K562 (cell line): ENCODE measurements at regions not wholly inside any gene's neighbourhood (a gene's known extent, or its start where the extent isn't known, plus 50 kb on each side); places are given as distances from the start of the nearest gene placed in this dataset.

ENCODE experiments used
- ATAC-seq: fragments of 200-7000 bp; cut with Tn5 transposase; 3 replicates; pipeline ENCODE4 v1.9.1; 2020; ENCODE audit warnings: moderate library complexity
- BruUV-seq: library from RNA; stranded (reverse); fragments of 400-500 nt; replicated peaks from 2 replicates; lab custom pipeline; 2021; lab: Mats Ljungman, UMichigan
- CTCF ChIA-PET: fragments of 300-600 bp; formaldehyde crosslinking; extraction: SDS; loops from one replicate; lab custom pipeline; 2021; ENCODE audit warnings: low intra/inter-chr PET ratio; lab: Yijun Ruan, JAX
- POLR2A ChIA-PET: fragments of 300-600, 350-650 bp; sonication (Branson Sonifier 250); formaldehyde crosslinking; extraction: SDS; loops from one replicate; lab custom pipeline; 2021; ENCODE audit warnings: antibody characterized with exemption, inconsistent platforms; lab: Yijun Ruan, JAX
- DNase-seq, 4 experiments: peaks; one replicate each; pipeline versions ENCODE4 v3.0.0 to v3.0.0-alpha.2; 2011 to 2018; ENCODE audit warnings: low spot score in 3 of 4, mixed read lengths in 3 of 4; ENCODE audit errors: extremely low read depth in 1 of 4
- FAIRE-seq: peaks from 2 replicates; lab custom pipeline; 2011; peaks lifted over from hg19 to GRCh38; lab: Jason Lieb, UNC
- H2AFZ ChIP-seq: 2 replicates; pipeline ENCODE4 v1.6.0; 2011; ENCODE audit warnings: low read depth, low read length, control low read depth, inconsistent platforms
- H3K27ac ChIP-seq: fragments of 200-600 bp; 3 replicates; pipeline ENCODE4 v1.8.0; 2011; ENCODE audit warnings: low read depth, mild to moderate bottlenecking, control low read depth, inconsistent platforms, low read length, moderate library complexity, mixed read lengths; ENCODE audit errors: extremely low read depth
- H3K27me3 ChIP-seq, 2 experiments: fragments of 300-600 bp in 1 of 2; 2 replicates in 1 of 2; 3 replicates in 1 of 2; pipeline versions ENCODE4 v1.6.0 to v1.8.0; 2011; ENCODE audit warnings: inconsistent platforms in 2 of 2, low read length in 2 of 2, mild to moderate bottlenecking in 1 of 2, mixed read lengths in 1 of 2, moderate library complexity in 1 of 2; ENCODE audit not compliant: control insufficient read depth in 2 of 2, insufficient read depth in 2 of 2
- H3K36me3 ChIP-seq: fragments of 300-600 bp; 3 replicates; pipeline ENCODE4 v1.8.0; 2011; ENCODE audit warnings: mild to moderate bottlenecking, low read length, inconsistent platforms; ENCODE audit not compliant: control insufficient read depth, insufficient read depth
- H3K4me1 ChIP-seq, 2 experiments: fragments of 200-600 bp in 1 of 2; replicated peaks in 1 of 2; 2 replicates in 1 of 2; 3 replicates in 1 of 2; pipeline versions ENCODE4 v1.5.1 to v1.8.0; 2011; ENCODE audit warnings: inconsistent platforms in 2 of 2, low read length in 2 of 2, mild to moderate bottlenecking in 1 of 2, mixed read lengths in 1 of 2, moderate library complexity in 1 of 2; ENCODE audit not compliant: control insufficient read depth in 2 of 2, insufficient read depth in 2 of 2
- H3K4me2 ChIP-seq: 2 replicates; pipeline ENCODE4 v1.6.1; 2011; ENCODE audit warnings: low read length, control low read depth, inconsistent platforms, mixed read lengths; ENCODE audit not compliant: insufficient read depth
- H3K4me3 ChIP-seq: fragments of 200-600 bp; sonication (generic), shearing (Covaris generic); 2 replicates; pipeline ENCODE4 v1.5.1; 2016; ENCODE audit warnings: control low read depth, inconsistent platforms
- H3K79me2 ChIP-seq: fragments of 200-600 bp; 3 replicates; pipeline ENCODE4 v1.8.0; 2011; ENCODE audit warnings: low read length, inconsistent platforms; ENCODE audit not compliant: control insufficient read depth, insufficient read depth
- H3K9ac ChIP-seq, 2 experiments: 2 replicates each; pipeline versions ENCODE4 v1.6.0 to v1.6.1; 2011; ENCODE audit warnings: low read depth in 2 of 2, low read length in 2 of 2, control low read depth in 1 of 2, inconsistent platforms in 1 of 2, mild to moderate bottlenecking in 1 of 2, mixed read lengths in 1 of 2; ENCODE audit not compliant: insufficient read depth in 1 of 2
- H3K9me1 ChIP-seq: one replicate; pipeline ENCODE4 v1.6.0; 2011; ENCODE audit warnings: inconsistent platforms, mild to moderate bottlenecking, low read length, moderate library complexity; ENCODE audit not compliant: control insufficient read depth, insufficient read depth
- H3K9me3 ChIP-seq: replicated peaks from 2 replicates; pipeline ENCODE4 v1.5.1; 2011; ENCODE audit warnings: low read depth, low read length, inconsistent platforms; ENCODE audit not compliant: control insufficient read depth, insufficient read depth
- H4K20me1 ChIP-seq: replicated peaks from 2 replicates; pipeline ENCODE4 v1.6.1; 2011; ENCODE audit warnings: low read length, inconsistent platforms, mixed read lengths; ENCODE audit not compliant: control insufficient read depth, insufficient read depth
- FOXJ3 ChIP-seq: sonication (generic); formaldehyde crosslinking; IDR thresholded peaks from 2 replicates; pipeline ENCODE4 v1.4.0; 2020; ENCODE audit warnings: mild to moderate bottlenecking, missing genetic modification reagents
- HMGXB4 ChIP-seq: sonication (generic); formaldehyde crosslinking; IDR thresholded peaks from 2 replicates; pipeline ENCODE4 v1.8.1; 2023; ENCODE audit warnings: mild to moderate bottlenecking, missing genetic modification reagents
- MLLT1 ChIP-seq, 2 experiments: fragments of 450-650 bp; IDR thresholded peaks; 2 replicates each; pipeline ENCODE4 v1.6.1; 2016
- NR1H2 ChIP-seq: sonication (generic); formaldehyde crosslinking; IDR thresholded peaks from 2 replicates; pipeline ENCODE4 v1.4.0; 2020; ENCODE audit warnings: mild to moderate bottlenecking, missing genetic modification reagents
- TOE1 ChIP-seq, 2 experiments: fragments of 450-650 bp in 1 of 2; sonication (generic) in 1 of 2; formaldehyde crosslinking in 1 of 2; IDR thresholded peaks; 2 replicates each; pipeline versions ENCODE4 v1.7.1 to v1.8.0; 2016 to 2022; ENCODE audit warnings: borderline replicate concordance in 2 of 2, mild to moderate bottlenecking in 2 of 2, antibody characterized with exemption in 1 of 2, inconsistent platforms in 1 of 2, low read depth in 1 of 2, missing genetic modification reagents in 1 of 2, moderate library complexity in 1 of 2
- U2AF2 ChIP-seq: fragments of 200-400 bp; formaldehyde crosslinking; optimal IDR thresholded peaks from 2 replicates; pipeline ENCODE3; 2017; ENCODE audit warnings: low read depth, mild to moderate bottlenecking, low read length
- ZBED1 ChIP-seq: IDR thresholded peaks from 2 replicates; pipeline ENCODE4 v1.6.1; 2014
- ZNF282 ChIP-seq: sonication (generic); formaldehyde crosslinking; IDR thresholded peaks from 2 replicates; pipeline ENCODE4 v1.8.1; 2023; ENCODE audit warnings: missing genetic modification reagents
- ZNF408 ChIP-seq: fragments of 250-450 bp; sonication (Bioruptor Pico); IDR thresholded peaks from 2 replicates; pipeline ENCODE4 v1.4.0; 2020; ENCODE audit warnings: low read depth, mild to moderate bottlenecking, moderate library complexity
- ZNF551 ChIP-seq: fragments of 250-450 bp; sonication (Bioruptor Pico); IDR thresholded peaks from 2 replicates; pipeline ENCODE4 v1.5.0; 2021; ENCODE audit warnings: mild to moderate bottlenecking, moderate library complexity
- WGBS: fragments of 100-300 bp; shearing (Covaris generic); methylation state at CpG from one replicate; pipeline ENCODE4 v1.1.6; 2016; ENCODE audit warnings: low coverage, mixed read lengths; ENCODE audit not compliant: insufficient coverage; ENCODE audit errors: missing lambda C conversion rate; 5-methylcytosine and 5-hydroxymethylcytosine counted together
- in situ Hi-C: fragments of 300-500 bp; cut with MboI; formaldehyde crosslinking; loops from 4 replicates; pipeline ENCODE4 v1.15.0; 2018; ENCODE audit warnings: inconsistent platforms, mixed read lengths
- intact Hi-C: fragments of 100-400 bp; cut with micrococcal nuclease; formaldehyde crosslinking; loops from 2 replicates; pipeline ENCODE4 v1.14.2; 2022

DNA sequence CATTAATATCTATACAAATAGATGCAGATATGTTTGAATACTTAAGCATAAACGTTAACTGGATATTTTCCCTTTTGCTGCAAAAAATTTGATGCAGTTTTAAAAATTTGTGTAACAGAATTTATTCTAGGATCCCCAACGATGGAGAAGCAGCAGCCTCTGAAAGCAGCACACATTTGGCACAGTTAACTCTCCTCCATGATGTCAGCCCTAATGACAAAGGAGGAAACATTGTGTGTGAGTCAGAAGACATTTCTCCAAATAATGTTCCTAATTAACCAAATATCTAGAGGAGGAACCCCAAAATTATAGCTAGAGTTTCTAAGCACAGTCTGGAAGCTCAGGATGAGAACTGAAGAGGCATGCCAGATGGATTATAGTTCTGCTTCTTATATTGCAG lies 281.9 kb upstream of the MAD2L1 start:
- Histone ChIP-seq H3K27me3 (no peaks in the 10 kb centered on the region), H3K79me2 (no peaks in the 10 kb centered on the region), H3K9ac (no peak overlapping the region), H4K20me1 (no peaks in the 10 kb centered on the region), H2AFZ (no peak overlapping the region), H3K27ac (no peak overlapping the region), H3K36me3 (no peaks in the 10 kb centered on the region), H3K9me3 (no peaks in the 10 kb centered on the region), H3K4me2 (no peak overlapping the region), H3K4me1 (no peaks in the 10 kb centered on the region), H3K9me1 (no peaks in the 10 kb centered on the region), H3K4me3 (no peak overlapping the region)
- WGBS: 5% methylated on average over 2 of the region's 2 CpGs
- FAIRE-seq: no peak
- in situ Hi-C loops (no loop called here), intact Hi-C loops (no loop called here)
- POLR2A ChIA-PET: no interaction called here
- no TSS peak for BruUV-seq
- no peak for TF ChIP-seq ZNF282 (CRISPR knock-in tag)
- TF ChIP-seq ZNF408: no peak
- TF ChIP-seq TOE1 (IDR thresholded peaks at IDR 0.05; ENCODE audit: borderline replicate concordance): no peak
- TF ChIP-seq TOE1 (CRISPR knock-in tag; IDR thresholded peaks at IDR 0.05; ENCODE audit: borderline replicate concordance, low read depth): no peak
- no peak for TF ChIP-seq MLLT1 (IDR thresholded peaks at IDR 0.05)
- no peak for TF ChIP-seq NR1H2 (CRISPR knock-in tag)
- no peak for TF ChIP-seq HMGXB4 (CRISPR knock-in tag)
- TF ChIP-seq ZNF551 (CRISPR knock-in tag): no peak
- TF ChIP-seq ZBED1: no peak
- no peak for TF ChIP-seq U2AF2
- no peak for TF ChIP-seq FOXJ3 (CRISPR knock-in tag)
- no peak for ATAC-seq
- CTCF ChIA-PET: no interaction called here
- DNase-seq: no peak
